Cerebellar cortex (tissue), 1 donor: ENCODE measurements at regions not wholly inside any gene's neighbourhood (a gene's known extent, or its start where the extent isn't known, plus 50 kb on each side); places are given as distances from the start of the nearest gene placed in this dataset.

Experiments
- DNase-seq: peaks from one replicate; pipeline ENCODE4 v3.0.0-alpha.2; 2015; ENCODE audit warnings: low spot score

DNA sequence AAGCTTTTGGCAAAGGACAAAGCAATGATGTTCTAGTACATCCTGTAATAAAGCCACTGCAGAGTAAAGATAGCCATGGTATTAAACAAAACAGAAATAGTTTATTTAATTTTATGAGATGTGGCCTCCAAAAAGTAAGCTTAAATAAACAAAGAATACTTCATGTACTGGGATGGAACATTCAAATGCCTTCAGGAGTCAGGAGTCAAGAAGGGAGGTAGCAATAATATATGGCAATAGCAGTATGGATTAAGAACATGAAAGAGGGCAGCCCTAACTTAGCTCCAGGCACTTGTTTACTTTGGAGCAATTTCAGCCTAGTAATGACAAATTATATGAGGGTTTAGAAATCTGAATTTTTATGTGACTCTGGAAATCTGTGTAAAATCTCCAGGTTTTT is 343.9 kb upstream of the THRB start:
- no peak for DNase-seq

DNA sequence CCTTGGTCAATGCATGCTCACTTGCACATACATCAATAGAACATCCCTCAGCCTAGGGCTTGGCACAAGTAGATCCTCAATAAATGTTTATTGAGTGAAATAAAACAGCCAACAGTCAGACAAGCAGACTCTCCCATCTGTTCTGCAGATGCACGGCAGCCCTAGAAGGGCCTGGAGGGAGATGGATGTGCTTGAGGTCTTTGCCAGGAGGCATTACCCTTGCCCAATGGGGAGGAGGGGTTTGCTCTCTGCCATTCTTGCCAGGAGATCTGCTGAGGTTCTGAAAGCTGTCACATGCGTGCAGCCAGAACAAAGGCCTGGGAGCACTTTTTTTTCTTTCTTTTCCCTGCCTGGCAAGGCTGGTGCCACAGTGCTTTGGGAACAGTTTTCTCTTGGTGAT is 349.3 kb upstream of the THRB start:
- DNase-seq: no peak

DNA sequence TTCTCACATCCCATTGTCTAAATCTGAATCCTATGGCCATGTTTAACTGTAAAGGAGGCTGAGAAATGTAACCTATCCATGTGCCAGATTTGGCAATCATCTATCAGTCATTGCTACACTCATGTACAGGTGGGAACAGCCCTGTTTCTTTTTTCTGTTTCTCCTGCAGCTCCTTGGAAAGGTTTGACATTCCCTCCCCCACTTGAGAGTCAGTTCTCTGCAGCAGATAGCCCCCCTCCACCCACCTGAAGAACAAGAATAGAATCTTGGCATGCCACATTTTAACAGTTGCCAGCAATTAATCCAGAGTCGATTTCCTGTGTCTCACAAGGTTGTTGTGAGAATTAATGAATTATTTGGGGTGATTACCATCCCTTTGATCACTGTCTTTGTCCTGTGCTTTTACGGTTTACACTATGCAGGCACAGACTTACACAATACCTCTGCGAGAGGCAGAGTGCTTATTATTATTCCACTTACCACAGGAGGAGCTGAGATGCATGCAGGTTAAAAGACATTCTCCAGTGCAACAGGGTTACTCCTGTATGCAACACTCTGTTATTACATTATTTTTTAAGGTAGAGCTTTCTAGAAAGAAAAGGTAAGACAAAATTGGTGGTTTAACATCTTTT is 351.0 kb upstream of the THRB start:
- no peak for DNase-seq

DNA sequence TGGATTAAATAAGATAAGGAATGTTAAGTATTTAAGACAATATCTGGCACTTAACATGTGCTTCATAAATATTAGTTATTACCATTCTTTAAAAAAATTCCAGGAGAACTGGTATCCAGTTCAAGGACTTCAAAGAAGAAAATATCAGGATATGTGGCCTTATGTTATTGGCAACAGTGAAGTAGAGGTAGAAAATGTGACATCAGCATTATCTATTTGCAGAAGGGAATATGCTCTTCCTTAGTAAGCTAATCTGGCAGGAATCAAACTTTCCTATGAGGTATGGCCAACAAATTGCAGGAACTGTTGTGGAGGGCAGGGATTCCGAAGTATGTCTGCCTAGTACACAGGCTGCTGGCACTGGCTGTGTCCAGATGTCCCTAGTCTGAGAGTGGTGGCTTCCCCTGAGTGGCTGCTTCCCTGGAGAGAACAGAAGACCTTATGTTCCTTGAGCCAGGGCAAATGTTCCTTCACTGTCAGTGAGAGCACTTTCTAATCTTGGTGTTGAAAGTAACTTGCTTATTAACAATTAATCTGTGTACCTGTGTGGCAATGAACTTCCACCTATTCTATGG is 351.7 kb upstream of the THRB start:
- no peak for DNase-seq

DNA sequence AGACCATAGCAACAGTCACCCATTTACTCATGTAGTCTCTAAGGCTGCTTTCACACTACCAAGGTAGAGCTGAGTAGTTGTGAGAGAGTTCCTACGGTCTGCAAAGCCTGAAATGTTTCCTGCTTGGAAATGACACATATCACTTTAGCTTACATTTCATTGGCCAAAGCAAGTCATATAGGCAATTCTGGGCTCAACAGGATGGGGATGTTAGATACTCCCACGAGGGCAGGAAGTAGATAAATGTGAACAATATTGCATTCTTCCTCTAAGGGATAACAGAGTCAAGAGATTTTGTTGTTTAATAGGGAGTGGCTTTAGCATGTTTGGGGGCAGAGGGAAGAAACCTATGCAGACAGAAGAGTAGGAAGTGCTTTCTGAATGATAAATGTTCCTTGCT is 355.6 kb upstream of the THRB start:
- no peak for DNase-seq

DNA sequence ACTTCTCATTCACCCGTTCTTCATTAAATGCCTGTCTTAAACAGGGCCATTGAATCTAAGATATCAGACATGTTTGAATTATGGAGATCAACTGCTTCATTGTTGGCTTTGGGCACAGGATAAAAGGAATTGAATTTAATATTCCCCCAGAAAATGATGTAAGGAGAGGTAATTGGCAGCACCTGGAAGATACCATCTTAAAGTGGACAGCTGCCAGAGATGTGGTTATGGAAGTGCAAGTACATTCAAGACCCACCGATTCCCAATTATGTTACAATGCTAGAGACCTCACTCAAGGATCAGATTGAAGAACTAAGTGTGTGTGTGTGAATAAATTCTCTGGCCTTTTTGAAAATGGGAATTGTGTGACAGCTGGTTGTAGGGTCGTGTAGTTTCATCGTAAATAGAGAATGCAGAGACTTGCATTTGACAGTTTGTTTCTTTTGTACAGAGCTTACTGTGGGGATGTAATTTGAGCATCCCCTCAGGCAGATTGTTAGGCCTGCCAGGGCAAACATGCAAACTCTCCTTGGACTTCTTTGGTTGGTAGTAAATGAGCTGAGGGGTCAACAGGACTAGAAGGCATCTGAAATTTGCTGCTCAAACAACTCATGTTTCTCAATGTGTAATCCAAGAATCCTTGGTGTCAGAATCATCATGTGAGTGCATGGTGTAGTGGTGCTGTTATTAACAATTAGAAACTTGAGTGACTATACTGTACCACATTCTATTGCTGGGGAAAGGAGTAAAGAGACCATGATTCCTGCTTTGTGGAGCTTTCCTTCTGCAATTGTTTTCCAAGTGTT is 359.2 kb upstream of the THRB start:
- no peak for DNase-seq

DNA sequence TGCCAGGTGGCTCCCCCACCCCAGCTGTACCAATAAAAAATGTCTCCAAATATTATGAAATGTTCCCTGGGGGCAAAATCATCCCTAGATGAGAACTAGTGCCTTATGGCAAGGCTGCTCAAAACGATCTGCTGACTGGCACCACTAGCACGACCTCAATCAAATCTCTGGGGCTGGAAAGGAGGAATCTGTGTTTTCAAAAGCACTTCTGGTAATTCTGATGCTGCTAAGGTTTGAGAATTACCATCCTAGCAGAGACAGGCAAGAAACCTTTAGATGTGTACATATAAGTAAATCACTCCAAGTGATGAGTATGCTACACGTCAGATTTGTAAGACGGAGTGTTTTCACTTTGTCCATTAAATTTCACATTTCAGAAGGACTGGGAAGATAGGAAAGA is 360.1 kb upstream of the THRB start:
- no peak for DNase-seq

DNA sequence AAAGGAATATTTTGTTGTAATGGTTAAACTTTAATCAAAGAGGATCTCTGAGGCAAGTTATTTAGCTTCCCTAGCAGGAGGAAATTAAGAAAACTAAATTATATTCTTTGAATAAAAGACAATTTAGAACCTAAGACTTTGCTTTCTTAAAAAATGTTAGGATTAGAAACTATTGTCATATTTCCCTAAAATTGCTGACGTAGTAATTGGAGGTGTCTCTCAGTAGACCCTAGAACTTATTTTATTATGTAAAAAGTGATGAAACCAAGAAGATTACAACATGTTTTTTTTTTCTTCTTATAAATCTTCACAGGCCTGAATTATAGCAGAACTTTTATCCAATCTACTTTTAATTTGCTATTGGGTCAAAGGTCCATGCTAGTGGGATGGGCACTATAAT is 363.3 kb upstream of the THRB start:
- DNase-seq: no peak

DNA sequence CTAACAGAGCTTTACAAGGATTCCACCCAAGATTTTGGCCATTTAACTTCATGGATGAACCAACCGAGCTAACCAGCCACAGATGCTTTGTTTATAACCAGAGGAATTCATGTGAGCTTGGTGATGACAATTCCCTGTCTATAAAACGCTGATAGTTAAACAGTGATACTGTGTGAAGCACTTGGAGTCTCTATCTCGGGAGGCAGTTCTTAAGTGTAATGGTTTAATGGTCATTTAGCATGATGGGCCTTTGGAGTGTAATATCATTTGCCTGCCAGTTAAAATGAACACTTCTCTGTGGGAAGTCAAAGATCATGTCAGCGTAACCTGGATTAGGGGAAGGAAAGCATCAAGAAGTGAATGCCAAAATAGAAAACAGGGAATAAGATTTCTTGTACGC is 368.6 kb upstream of the THRB start:
- DNase-seq: no peak

DNA sequence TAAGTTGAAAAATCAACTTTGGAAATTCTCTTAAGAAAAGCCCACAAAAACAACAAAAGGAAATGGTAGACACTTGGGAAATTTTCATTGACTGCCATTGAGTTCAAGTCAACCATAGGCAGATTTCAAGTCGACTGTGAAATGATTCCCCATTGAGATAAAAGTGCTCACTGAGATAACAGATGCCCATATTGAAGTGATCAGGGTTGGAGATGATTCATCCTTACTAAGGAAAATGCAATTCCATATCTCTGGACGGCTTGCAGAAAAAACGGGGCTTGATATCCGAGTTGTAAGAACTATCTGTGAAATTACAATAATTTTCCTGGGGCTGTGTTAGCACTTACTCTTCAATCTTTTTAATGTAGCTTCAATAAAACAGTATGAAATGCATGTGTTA is 373.1 kb upstream of the THRB start:
- no peak for DNase-seq

DNA sequence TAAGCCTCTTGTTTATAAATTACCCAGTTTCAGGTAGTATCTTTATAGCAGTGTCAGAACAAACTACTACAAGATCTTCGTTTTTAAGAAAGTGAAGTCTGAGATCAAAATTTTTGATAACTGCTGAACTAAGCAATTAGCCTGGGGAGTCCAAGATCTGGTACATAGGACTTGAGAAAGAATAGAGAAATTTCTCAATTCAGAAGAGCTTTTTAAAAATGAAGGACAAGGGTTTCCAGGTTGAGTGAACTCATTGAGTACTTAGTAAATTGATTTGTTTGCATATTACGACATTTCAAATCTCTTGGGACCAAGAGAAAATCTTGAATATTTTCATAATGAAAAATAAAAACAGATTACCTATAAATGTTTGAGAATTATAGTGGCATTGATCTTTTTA is 386.6 kb upstream of the THRB start:
- DNase-seq: no peak

DNA sequence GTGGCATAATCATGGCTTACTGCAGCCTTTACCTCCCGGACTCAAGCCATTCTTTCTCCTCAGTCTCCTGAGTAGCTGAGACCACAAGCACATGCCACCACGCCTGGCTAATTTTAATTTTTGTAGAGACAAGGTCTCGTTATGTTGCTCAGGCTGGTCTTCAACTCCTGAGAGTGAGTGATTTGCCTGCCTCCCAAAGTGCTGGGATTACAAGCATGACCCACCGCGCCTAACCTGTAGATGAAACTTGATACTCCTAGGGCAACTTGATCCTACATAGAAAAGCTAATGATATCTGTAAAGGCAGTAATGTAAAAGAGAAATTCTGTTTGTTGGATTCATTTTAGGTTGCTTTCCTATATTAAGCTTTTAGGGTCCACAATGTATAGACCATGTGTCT is 391.9 kb upstream of the THRB start:
- DNase-seq: no peak

DNA sequence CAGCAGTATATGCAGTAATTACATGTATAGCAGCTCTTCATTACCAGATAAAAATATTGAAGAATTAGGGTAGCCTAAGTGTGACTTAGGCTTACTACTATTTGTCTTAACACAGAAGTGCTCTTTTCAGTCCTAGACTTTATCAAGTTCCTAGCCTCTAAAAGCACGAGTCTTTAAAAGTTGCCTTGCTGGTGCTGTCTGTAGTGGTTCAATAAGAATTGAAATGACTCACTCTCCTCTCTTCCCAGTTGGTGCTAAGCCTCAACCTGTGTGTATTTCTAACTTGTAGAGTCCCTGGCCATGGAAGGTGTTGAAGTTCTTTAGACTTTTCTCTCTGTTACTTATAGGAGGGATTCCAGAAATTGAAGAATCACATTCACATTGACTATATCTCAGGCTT is 395.4 kb upstream of the THRB start:
- no peak for DNase-seq

DNA sequence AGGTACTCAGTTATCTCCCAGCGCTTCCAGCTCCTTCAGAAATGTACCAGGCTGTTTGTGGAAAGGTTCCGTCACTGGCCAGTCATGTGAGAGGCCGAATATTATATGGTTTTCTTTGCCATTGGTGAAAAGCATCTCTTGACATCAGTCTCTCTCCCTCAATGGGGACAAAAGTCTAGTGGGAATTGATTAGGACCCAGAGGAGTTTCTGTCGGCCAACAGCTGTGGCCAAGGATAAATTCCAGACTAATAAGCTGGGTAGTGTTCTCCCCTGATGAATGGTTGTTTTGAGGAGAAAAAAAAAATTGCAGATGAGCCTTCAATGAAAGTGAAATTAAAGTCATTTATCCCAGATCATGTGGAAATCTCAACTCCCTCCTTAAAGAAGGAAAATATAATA is 404.7 kb upstream of the THRB start:
- DNase-seq: no peak

DNA sequence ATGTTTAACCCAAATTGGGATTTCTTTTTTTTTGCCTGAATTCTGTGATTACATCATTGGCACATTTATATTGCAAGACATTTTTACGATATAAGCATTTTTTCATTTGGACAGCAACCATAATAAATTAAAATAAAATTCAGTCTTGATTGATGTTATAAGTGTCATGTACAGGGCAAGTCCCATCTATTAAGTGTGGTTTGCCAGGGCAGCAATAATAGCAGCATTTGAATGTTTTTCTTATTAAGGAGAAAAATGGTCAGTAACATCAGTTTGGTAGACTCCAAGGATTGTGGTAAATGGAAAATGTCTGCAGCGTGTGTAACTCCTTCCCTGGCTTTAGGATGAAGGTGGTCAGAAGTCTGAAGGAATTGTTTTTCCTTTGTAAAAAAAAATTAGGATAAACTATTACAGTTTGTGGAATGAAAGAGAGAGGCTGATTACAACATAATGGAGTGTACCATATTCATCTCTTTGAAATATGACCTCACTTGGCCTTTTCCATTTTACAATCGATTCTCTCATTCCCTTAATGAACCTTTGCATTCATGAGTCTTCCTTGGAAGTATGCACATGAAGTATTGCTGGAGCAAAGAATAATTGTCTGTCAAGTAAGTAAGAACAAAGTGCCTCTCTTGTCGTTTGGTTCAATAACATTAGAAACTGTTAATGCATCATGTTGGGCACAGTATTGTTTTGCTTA is 405.4 kb upstream of the THRB start:
- no peak for DNase-seq

DNA sequence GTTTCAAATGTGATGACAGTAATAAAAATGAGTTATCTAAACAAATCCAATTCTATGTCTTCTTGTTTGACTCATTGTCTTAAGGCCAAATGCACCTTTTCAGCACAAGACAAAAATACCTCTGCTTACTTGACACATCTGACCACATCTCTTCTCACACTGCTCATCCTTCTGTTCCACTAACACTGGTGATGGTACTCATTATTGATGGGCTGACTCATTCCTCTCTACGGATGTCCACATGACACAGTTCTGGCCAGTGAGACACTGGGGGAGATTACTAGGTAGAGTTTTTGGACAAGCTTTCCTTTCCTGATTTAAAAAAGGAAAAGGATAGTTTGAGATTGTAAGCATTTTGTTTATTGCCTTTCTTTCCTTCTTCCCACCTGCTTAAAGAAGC is 410.6 kb upstream of the THRB start:
- no peak for DNase-seq

DNA sequence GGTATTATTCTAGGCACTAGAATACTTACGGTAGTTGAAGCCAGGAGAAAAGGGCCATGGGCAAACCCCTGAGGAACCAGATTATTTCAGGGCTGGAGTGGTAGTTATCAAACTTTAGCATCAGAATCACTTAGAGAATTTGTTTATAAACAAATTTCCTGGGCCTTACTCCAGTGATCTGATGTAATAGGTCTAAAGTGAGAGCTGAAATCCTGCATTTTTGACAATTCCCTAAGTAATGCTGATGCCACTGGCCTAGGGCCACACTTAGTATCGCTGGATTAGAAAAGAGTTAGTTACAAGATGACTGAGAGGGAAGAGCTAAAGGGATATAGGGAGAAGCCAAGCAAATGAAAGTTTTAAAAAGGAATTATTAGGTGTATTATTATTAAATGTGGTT is 412.5 kb upstream of the THRB start:
- DNase-seq: no peak

DNA sequence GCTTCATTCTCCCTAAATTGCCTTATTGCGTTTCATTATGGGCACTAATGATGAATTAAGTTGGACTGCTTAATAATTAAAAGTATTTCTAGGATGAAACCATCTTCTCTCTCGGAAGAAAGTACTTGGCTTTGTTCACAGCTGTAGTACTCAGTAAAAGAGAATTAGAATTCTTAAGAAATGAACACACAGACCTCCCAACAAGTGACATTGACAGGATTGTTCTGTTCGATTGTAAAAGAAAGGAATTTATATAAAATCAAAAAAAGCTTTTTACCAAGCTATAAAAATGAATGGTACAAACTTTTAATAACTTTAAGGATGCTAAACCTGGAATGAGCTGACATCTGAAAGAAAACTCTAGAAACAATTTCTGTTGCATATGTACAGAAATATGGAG is 416.4 kb upstream of the THRB start:
- no peak for DNase-seq

DNA sequence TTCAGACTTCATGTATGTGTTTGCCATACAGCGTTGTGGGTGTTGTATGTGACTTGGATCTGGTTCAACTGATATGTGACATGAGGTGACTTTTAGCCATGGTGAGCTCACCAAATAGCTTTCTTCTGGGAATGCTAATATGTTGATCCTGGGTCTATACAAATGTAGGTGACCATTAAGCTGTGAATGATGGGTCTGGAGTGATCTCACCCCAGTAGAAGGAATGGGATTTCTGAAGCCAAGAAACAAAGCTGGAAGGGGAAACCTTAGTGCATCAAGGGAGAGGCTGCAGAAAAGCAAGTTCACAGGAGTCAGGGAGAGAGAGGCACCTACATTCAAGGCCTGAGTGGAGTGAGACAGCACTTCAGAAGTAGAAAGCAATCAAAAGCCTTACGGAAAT is 421.0 kb upstream of the THRB start:
- DNase-seq: no peak

DNA sequence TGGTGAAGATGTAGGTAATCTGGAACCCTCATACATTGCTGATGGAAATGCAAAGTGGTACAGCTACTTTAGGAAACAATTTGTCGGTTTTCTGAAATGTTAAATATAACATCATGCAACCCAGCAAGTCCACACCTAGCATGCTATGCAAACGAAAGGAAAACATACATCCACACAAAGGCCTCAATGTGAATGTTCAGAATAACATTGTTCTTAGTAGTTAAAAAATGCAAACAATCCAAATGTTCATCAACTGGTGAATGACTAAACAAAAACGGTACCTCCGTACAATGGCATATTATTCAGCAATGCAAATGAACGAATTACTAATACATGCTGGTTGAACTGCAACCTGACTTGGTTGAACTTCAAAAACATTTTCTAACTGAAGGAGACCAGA is 423.3 kb upstream of the THRB start:
- DNase-seq: no peak

DNA sequence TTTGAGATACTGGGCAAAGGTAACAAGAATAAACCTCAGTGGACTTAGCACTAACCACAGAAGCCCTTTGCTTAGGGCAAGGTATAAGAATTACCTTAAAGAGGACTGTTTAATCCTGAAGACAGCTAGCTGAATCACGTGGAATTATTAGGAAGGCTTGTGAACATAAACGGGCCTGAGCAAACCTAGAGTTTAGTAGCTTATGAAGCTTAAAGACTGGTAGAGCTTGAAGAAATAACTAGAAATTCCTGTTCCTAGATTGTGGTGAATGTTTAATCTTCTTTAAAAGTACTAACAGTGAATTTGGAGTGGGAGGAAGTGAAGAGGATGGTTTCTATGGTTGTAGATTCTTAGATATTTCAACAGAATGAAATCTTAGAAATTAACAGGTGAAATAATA is 428.9 kb upstream of the THRB start:
- DNase-seq: no peak

DNA sequence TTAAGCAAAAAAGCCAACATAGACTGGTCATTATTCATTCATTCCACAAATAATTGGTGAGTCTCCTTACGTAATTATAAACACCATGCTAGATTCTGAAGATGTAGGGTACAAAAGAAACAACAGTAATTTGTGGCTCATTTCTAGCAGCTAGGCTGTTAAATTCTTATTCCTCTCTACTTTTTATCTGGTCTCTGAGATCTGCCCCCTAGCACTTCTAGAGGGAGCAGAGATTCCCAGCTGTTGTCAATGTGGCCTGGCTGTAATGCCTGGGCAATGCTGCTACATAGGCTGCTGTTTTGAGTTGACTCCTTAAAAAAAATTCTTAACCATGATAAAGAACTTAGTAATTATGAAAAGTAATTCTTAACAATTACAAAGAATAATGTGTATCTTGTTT is 434.9 kb upstream of the THRB start:
- no peak for DNase-seq

DNA sequence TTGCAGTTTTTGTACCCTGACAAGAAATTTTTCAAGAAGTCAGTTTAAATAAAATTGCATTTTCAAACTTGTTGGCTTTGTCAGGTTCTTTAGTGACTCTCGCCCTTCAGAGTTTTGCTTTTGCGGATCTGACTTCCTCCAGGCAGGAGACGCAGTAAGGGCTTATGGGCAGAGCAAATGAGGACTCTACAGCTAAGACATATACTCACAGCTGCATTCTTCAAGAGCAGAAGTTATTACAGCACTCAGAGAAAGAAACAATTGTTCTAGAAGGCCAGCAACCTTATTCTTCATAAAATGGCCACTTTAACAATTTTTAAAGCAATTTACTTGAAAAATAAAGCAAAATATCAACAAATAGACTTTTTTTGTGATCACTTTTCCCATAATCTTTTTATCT is 438.8 kb upstream of the THRB start:
- DNase-seq: no peak
